ENCODE measurements at regions not wholly inside any gene's neighbourhood (a gene's known extent, or its start where the extent isn't known, plus 50 kb on each side); places are given as distances from the start of the nearest gene placed in this dataset.
"Not testable (repeated sequence)": the region's sequence is repeated elsewhere in the genome, so short reads cannot be mapped to it uniquely, and the experiment has no call there.

DNA sequence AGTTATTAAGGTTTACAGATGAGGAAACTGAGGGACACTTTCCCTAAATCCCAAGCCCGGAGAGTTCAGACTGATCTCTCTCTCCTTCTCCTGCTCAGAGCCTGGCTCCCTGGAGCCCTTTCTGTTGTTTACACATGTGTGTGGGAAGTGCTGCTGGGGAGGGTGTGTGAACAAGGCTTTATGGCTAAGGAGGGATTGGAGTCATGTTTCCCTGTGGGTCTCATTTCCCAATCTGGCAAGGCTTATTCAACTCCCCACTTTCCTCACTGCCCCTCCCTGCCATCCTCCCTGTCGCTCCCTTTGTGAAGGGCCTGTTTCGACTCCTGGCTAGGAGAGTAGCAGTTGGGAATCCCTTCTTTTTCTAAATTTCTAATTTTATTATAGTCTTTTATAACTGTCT lies 57.3 kb upstream of the PAX8 start:
- TF ChIP-seq CTCF (conservative IDR thresholded peaks at IDR 0.05); ZFX (IDR thresholded peaks at IDR 0.05): not testable (repeated sequence)

Measured in C4-2B (cell line).